Osteoblast (primary cell): ENCODE measurements at regions not wholly inside any gene's neighbourhood (a gene's known extent, or its start where the extent isn't known, plus 50 kb on each side); places are given as distances from the start of the nearest gene placed in this dataset.

Experiments
- DNase-seq: peaks from one replicate; pipeline ENCODE4 v3.0.0; 2011; ENCODE audit warnings: low spot score, mixed read lengths; ENCODE audit not compliant: insufficient read length; ENCODE audit errors: missing footprints
- H2AFZ ChIP-seq: 2 replicates; pipeline ENCODE4 v1.6.0; 2011; ENCODE audit warnings: mild to moderate bottlenecking, low read length
- H3K27ac ChIP-seq: 2 replicates; pipeline ENCODE4 v1.5.1; 2011; ENCODE audit warnings: mild to moderate bottlenecking, low read depth, low read length, moderate library complexity
- H3K27me3 ChIP-seq: 2 replicates; pipeline ENCODE4 v1.6.0; 2012; ENCODE audit warnings: mild to moderate bottlenecking, control low read depth, inconsistent platforms, low read length, moderate library complexity; ENCODE audit not compliant: insufficient read depth
- H3K36me3 ChIP-seq: 2 replicates; pipeline ENCODE4 v1.5.1; 2011; ENCODE audit warnings: mild to moderate bottlenecking, low read length, control low read depth, moderate library complexity; ENCODE audit not compliant: insufficient read depth
- H3K4me1 ChIP-seq: 2 replicates; pipeline ENCODE4 v1.5.1; 2011; ENCODE audit warnings: mild to moderate bottlenecking, low read length, control low read depth, moderate library complexity; ENCODE audit not compliant: insufficient read depth
- H3K4me2 ChIP-seq: 2 replicates; pipeline ENCODE4 v1.6.0; 2011; ENCODE audit warnings: mild to moderate bottlenecking, low read length; ENCODE audit not compliant: insufficient read depth
- H3K4me3 ChIP-seq: fragments of 200-600 bp; sonication (generic); 3 replicates; pipeline ENCODE4 v1.5.1; 2012; ENCODE audit warnings: mild to moderate bottlenecking, low read length, inconsistent platforms; ENCODE audit not compliant: insufficient read depth
- H3K79me2 ChIP-seq: 2 replicates; pipeline ENCODE4 v1.6.0; 2012; ENCODE audit warnings: mild to moderate bottlenecking, low read length, control low read depth, inconsistent platforms; ENCODE audit not compliant: insufficient read depth
- H3K9me3 ChIP-seq: 2 replicates; pipeline ENCODE4 v1.5.1; 2011; ENCODE audit warnings: low read depth, low read length, control low read depth
- H4K20me1 ChIP-seq: 2 replicates; pipeline ENCODE4 v1.6.0; 2012; ENCODE audit warnings: mild to moderate bottlenecking, low read length, control low read depth; ENCODE audit not compliant: insufficient read depth
- CTCF ChIP-seq: IDR thresholded peaks from 2 replicates; pipeline ENCODE4 v1.5.1; 2011; ENCODE audit warnings: mild to moderate bottlenecking, low read depth, low read length, moderate library complexity; ENCODE audit errors: extremely low read depth

- Histone ChIP-seq H3K4me3 (no peak overlapping the region), H3K27me3 (no peaks in the 10 kb centered on the region), H4K20me1 (no peaks in the 10 kb centered on the region), H3K9me3 (no peaks in the 10 kb centered on the region), H3K27ac (no peak overlapping the region), H3K36me3 (no peaks in the 10 kb centered on the region), H2AFZ (no peak overlapping the region), H3K4me2 (no peak overlapping the region), H3K79me2 (no peaks in the 10 kb centered on the region), H3K4me1 (no peaks in the 10 kb centered on the region)
- DNase-seq = no peak
- no peak for TF ChIP-seq CTCF
Observed at GRCh38 chr4:189858435-189858834, 82.2 kb upstream of the FRG1 start.

- Histone ChIP-seq H3K79me2 (no peaks in the 10 kb centered on the region), H3K4me1 (no peaks in the 10 kb centered on the region), H3K27ac (no peak overlapping the region), H3K9me3 (no peaks in the 10 kb centered on the region), H3K36me3 (no peaks in the 10 kb centered on the region), H3K4me2 (no peak overlapping the region), H3K27me3 (no peaks in the 10 kb centered on the region), H2AFZ (no peak overlapping the region), H3K4me3 (no peak overlapping the region), H4K20me1 (no peaks in the 10 kb centered on the region)
- no peak for TF ChIP-seq CTCF
- no peak for DNase-seq
Observed at GRCh38 chr4:189861101-189861500, 79.6 kb upstream of the FRG1 start.

GRCh38 chr4:189869236-189869635 lies 71.4 kb upstream of the FRG1 start:
- no peak overlapping the region for H2AFZ ChIP-seq
- no peak overlapping the region for H3K4me2 ChIP-seq
- H3K79me2 ChIP-seq = no peaks in the 10 kb centered on the region
- H3K36me3 ChIP-seq = no peaks in the 10 kb centered on the region
- DNase-seq = no peak
- H3K27me3 ChIP-seq = no peaks in the 10 kb centered on the region
- peaks cover 3% of the 10 kb centered on the region for H3K9me3 ChIP-seq
- H3K4me3 ChIP-seq = no peak overlapping the region
- no peak overlapping the region for H3K27ac ChIP-seq
- no peak for TF ChIP-seq CTCF
- no peaks in the 10 kb centered on the region for H3K4me1 ChIP-seq
- H4K20me1 ChIP-seq = no peaks in the 10 kb centered on the region

- no peaks in the 10 kb centered on the region for H3K27me3 ChIP-seq
- no peaks in the 10 kb centered on the region for H3K4me1 ChIP-seq
- H4K20me1 ChIP-seq = no peaks in the 10 kb centered on the region
- no peak overlapping the region for H3K4me3 ChIP-seq
- H3K9me3 ChIP-seq = peaks cover 3% of the 10 kb centered on the region
- no peak for TF ChIP-seq CTCF
- no peak overlapping the region for H3K4me2 ChIP-seq
- H3K36me3 ChIP-seq = no peaks in the 10 kb centered on the region
- no peak overlapping the region for H2AFZ ChIP-seq
- DNase-seq = no peak
- no peak overlapping the region for H3K27ac ChIP-seq
- H3K79me2 ChIP-seq = no peaks in the 10 kb centered on the region
Observed at GRCh38 chr4:189870511-189871234, 70.0 kb upstream of the FRG1 start.
